ENCODE measurements at regions not wholly inside any gene's neighbourhood (a gene's known extent, or its start where the extent isn't known, plus 50 kb on each side); places are given as distances from the start of the nearest gene placed in this dataset.
"Not testable (repeated sequence)": the region's sequence is repeated elsewhere in the genome, so short reads cannot be mapped to it uniquely, and the experiment has no call there.

DNA sequence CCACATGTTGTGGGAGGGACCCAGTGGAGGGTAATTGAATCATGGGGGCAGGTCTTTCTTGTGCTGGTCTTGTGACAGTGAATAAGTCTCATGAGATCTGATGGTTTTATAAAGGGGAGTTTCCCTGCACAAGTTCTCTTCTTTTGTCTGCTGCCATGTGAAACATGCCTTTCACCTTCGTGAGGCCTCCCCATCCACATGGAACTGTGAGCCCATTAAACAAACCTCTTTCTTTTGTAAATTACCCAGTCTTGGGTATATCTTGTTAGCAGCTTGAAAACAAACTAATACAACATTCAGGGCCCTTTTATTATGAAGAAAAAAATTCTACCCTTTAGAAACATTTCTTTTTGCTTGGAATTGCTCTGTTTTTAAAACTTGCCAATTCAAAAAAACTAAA, 285.4 kb downstream of the GJA1 start:
- H3K27ac ChIP-seq (ENCODE audit: extremely low read depth, low read depth, low read length); H3K9me3 ChIP-seq (ENCODE audit: control insufficient read depth, insufficient read depth, low read depth, low read length); H3K4me1 ChIP-seq (ENCODE audit: control insufficient read depth, insufficient read depth, low read length); H3K4me3 ChIP-seq (ENCODE audit: low read depth, low read length); POLR2A ChIA-PET; H3K36me3 ChIP-seq (ENCODE audit: control insufficient read depth in 2 of 2, insufficient read depth in 1 of 2, low read length in 2 of 2): not testable (repeated sequence)
- CTCF ChIA-PET: interaction anchor here (0.5 kb wide), 1 partner anchor 41 kb away, joined by 3 read pairs; no protein-coding TSS in a partner anchor

GRCh38 chr6:121723623-121724022, 288.2 kb downstream of the GJA1 start:
- Histone ChIP-seq H3K4me1 (ENCODE audit: control insufficient read depth, insufficient read depth, low read length) (no peaks in the 10 kb centered on the region), H3K36me3 (ENCODE audit: control insufficient read depth in 2 of 2, insufficient read depth in 1 of 2, low read length in 2 of 2) (no peaks in the 10 kb centered on the region), H3K4me3 (ENCODE audit: low read depth, low read length) (no peak overlapping the region), H3K27ac (ENCODE audit: extremely low read depth, low read depth, low read length) (no peak overlapping the region), H3K9me3 (ENCODE audit: control insufficient read depth, insufficient read depth, low read depth, low read length) (no peaks in the 10 kb centered on the region)
- no peak for TF ChIP-seq ZNF664 (tag by site-specific recombination; IDR thresholded peaks at IDR 0.05)
- no peak for TF ChIP-seq ZNF843 (tag by site-specific recombination; IDR thresholded peaks at IDR 0.05)
- TF ChIP-seq ZNF112 (tag by site-specific recombination; IDR thresholded peaks at IDR 0.05): no peak
- no peak for TF ChIP-seq ZNF426 (tag by site-specific recombination; IDR thresholded peaks at IDR 0.05)
- TF ChIP-seq ZNF121 (tag by site-specific recombination; IDR thresholded peaks at IDR 0.05): no peak
- TF ChIP-seq, protein P1, sequence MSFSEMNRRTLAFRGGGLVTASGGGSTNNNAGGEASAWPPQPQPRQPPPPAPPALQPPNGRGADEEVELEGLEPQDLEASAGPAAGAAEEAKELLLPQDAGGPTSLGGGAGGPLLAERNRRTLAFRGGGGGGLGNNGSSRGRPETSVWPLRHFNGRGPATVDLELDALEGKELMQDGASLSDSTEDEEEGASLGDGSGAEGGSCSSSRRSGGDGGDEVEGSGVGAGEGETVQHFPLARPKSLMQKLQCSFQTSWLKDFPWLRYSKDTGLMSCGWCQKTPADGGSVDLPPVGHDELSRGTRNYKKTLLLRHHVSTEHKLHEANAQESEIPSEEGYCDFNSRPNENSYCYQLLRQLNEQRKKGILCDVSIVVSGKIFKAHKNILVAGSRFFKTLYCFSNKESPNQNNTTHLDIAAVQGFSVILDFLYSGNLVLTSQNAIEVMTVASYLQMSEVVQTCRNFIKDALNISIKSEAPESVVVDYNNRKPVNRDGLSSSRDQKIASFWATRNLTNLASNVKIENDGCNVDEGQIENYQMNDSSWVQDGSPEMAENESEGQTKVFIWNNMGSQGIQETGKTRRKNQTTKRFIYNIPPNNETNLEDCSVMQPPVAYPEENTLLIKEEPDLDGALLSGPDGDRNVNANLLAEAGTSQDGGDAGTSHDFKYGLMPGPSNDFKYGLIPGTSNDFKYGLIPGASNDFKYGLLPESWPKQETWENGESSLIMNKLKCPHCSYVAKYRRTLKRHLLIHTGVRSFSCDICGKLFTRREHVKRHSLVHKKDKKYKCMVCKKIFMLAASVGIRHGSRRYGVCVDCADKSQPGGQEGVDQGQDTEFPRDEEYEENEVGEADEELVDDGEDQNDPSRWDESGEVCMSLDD (tag by site-specific recombination; IDR thresholded peaks at IDR 0.05): no peak
- TF ChIP-seq, protein P2, sequence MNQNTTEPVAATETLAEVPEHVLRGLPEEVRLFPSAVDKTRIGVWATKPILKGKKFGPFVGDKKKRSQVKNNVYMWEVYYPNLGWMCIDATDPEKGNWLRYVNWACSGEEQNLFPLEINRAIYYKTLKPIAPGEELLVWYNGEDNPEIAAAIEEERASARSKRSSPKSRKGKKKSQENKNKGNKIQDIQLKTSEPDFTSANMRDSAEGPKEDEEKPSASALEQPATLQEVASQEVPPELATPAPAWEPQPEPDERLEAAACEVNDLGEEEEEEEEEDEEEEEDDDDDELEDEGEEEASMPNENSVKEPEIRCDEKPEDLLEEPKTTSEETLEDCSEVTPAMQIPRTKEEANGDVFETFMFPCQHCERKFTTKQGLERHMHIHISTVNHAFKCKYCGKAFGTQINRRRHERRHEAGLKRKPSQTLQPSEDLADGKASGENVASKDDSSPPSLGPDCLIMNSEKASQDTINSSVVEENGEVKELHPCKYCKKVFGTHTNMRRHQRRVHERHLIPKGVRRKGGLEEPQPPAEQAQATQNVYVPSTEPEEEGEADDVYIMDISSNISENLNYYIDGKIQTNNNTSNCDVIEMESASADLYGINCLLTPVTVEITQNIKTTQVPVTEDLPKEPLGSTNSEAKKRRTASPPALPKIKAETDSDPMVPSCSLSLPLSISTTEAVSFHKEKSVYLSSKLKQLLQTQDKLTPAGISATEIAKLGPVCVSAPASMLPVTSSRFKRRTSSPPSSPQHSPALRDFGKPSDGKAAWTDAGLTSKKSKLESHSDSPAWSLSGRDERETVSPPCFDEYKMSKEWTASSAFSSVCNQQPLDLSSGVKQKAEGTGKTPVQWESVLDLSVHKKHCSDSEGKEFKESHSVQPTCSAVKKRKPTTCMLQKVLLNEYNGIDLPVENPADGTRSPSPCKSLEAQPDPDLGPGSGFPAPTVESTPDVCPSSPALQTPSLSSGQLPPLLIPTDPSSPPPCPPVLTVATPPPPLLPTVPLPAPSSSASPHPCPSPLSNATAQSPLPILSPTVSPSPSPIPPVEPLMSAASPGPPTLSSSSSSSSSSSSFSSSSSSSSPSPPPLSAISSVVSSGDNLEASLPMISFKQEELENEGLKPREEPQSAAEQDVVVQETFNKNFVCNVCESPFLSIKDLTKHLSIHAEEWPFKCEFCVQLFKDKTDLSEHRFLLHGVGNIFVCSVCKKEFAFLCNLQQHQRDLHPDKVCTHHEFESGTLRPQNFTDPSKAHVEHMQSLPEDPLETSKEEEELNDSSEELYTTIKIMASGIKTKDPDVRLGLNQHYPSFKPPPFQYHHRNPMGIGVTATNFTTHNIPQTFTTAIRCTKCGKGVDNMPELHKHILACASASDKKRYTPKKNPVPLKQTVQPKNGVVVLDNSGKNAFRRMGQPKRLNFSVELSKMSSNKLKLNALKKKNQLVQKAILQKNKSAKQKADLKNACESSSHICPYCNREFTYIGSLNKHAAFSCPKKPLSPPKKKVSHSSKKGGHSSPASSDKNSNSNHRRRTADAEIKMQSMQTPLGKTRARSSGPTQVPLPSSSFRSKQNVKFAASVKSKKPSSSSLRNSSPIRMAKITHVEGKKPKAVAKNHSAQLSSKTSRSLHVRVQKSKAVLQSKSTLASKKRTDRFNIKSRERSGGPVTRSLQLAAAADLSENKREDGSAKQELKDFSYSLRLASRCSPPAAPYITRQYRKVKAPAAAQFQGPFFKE (tag by site-specific recombination; IDR thresholded peaks at IDR 0.05; ENCODE audit: borderline replicate concordance): no peak
- TF ChIP-seq ZNF677 (tag by site-specific recombination; IDR thresholded peaks at IDR 0.05): no peak
- TF ChIP-seq GLIS1 (tag by site-specific recombination; IDR thresholded peaks at IDR 0.05): no peak
- TF ChIP-seq HOXD13 (CRISPR knock-in tag; IDR thresholded peaks at IDR 0.05; ENCODE audit: borderline replicate concordance): no peak
- no peak for TF ChIP-seq ATF2 (tag by site-specific recombination; IDR thresholded peaks at IDR 0.05; ENCODE audit: low read depth)
- CTCF ChIA-PET: no interaction called here
- POLR2A ChIA-PET: no interaction called here

GRCh38 chr6:121724576-121724975, 289.1 kb downstream of the GJA1 start:
- Histone ChIP-seq H3K9me3 (ENCODE audit: control insufficient read depth, insufficient read depth, low read depth, low read length) (no peaks in the 10 kb centered on the region), H3K4me1 (ENCODE audit: control insufficient read depth, insufficient read depth, low read length) (no peaks in the 10 kb centered on the region), H3K36me3 (ENCODE audit: control insufficient read depth in 2 of 2, insufficient read depth in 1 of 2, low read length in 2 of 2) (no peaks in the 10 kb centered on the region), H3K27ac (ENCODE audit: extremely low read depth, low read depth, low read length) (no peak overlapping the region), H3K4me3 (ENCODE audit: low read depth, low read length) (no peak overlapping the region)
- ChIA-PET POLR2A (no interaction called here), CTCF (no interaction called here)
- no peak for TF ChIP-seq ZXDB (tag by site-specific recombination; IDR thresholded peaks at IDR 0.05)
- no peak for TF ChIP-seq ZNF654 (tag by site-specific recombination; IDR thresholded peaks at IDR 0.05; ENCODE audit: low read depth)
- no peak for TF ChIP-seq YY1 (tag by site-specific recombination; IDR thresholded peaks at IDR 0.05)
- no peak for TF ChIP-seq ZIC2 (tag by site-specific recombination; IDR thresholded peaks at IDR 0.05)
- TF ChIP-seq KLF16 (tag by site-specific recombination; IDR thresholded peaks at IDR 0.05): no peak
- TF ChIP-seq ATF2 (tag by site-specific recombination; IDR thresholded peaks at IDR 0.05; ENCODE audit: low read depth): no peak
- no peak for TF ChIP-seq SCRT1 (tag by site-specific recombination; IDR thresholded peaks at IDR 0.05; ENCODE audit: borderline replicate concordance)
- no peak for TF ChIP-seq ZNF658 (tag by site-specific recombination; IDR thresholded peaks at IDR 0.05)
- no peak for TF ChIP-seq ZNF768 (tag by site-specific recombination; IDR thresholded peaks at IDR 0.05)
- TF ChIP-seq ZNF785 (tag by site-specific recombination; IDR thresholded peaks at IDR 0.05): no peak
- TF ChIP-seq ZBTB1 (tag by site-specific recombination; IDR thresholded peaks at IDR 0.05): no peak
